ENCODE measurements at regions not wholly inside any gene's neighbourhood (a gene's known extent, or its start where the extent isn't known, plus 50 kb on each side); places are given as distances from the start of the nearest gene placed in this dataset.

- no peak for DNase-seq (ENCODE audit: low spot score in 2 of 2)
- 95% methylated on average over 4 of the region's 4 CpGs for WGBS
- H3K27me3 ChIP-seq = no peaks in the 10 kb centered on the region
- H3K36me3 ChIP-seq = no peaks in the 10 kb centered on the region
- no peak overlapping the region for H3K4me3 ChIP-seq
- H3K9me3 ChIP-seq = no peaks in the 10 kb centered on the region
- no peak overlapping the region for H3K27ac ChIP-seq
- TF ChIP-seq EP300 (IDR thresholded peaks at IDR 0.05) = no peak
- no peaks in the 10 kb centered on the region for H3K4me1 ChIP-seq
These were observed 213.3 kb downstream of the POSTN start for GRCh38 chr13:37385248-37385647.

GRCh38 chr13:37383856-37384370, 214.7 kb downstream of the POSTN start:
- no peaks in the 10 kb centered on the region for H3K27me3 ChIP-seq
- DNase-seq (ENCODE audit: low spot score in 2 of 2) = no peak
- H3K36me3 ChIP-seq = no peaks in the 10 kb centered on the region
- no peak overlapping the region for H3K27ac ChIP-seq
- H3K9me3 ChIP-seq = no peaks in the 10 kb centered on the region
- no peak overlapping the region for H3K4me3 ChIP-seq
- WGBS = 88% methylated on average over 2 of the region's 2 CpGs
- TF ChIP-seq POLR2AphosphoS5 (IDR thresholded peaks at IDR 0.05) (no peak), CTCF (IDR thresholded peaks at IDR 0.05) (no peak), POLR2A (IDR thresholded peaks at IDR 0.05) (no peak)
- no peaks in the 10 kb centered on the region for H3K4me1 ChIP-seq

GRCh38 chr13:37383046-37383445, 215.5 kb downstream of the POSTN start:
- 49% methylated on average over 2 of the region's 2 CpGs for WGBS
- H3K4me1 ChIP-seq = no peaks in the 10 kb centered on the region
- H3K27ac ChIP-seq = no peak overlapping the region
- TF ChIP-seq CTCF (IDR thresholded peaks at IDR 0.05) (no peak), EP300 (IDR thresholded peaks at IDR 0.05) (no peak), POLR2A (IDR thresholded peaks at IDR 0.05) (no peak), POLR2AphosphoS5 (IDR thresholded peaks at IDR 0.05) (no peak)
- no peaks in the 10 kb centered on the region for H3K36me3 ChIP-seq
- no peak for DNase-seq (ENCODE audit: low spot score in 2 of 2)
- no peaks in the 10 kb centered on the region for H3K9me3 ChIP-seq
- H3K4me3 ChIP-seq = no peak overlapping the region
- no peaks in the 10 kb centered on the region for H3K27me3 ChIP-seq

- H3K4me1 ChIP-seq = no peaks in the 10 kb centered on the region
- TF ChIP-seq EP300 (IDR thresholded peaks at IDR 0.05) (no peak), CTCF (IDR thresholded peaks at IDR 0.05) (no peak), POLR2A (IDR thresholded peaks at IDR 0.05) (no peak), POLR2AphosphoS5 (IDR thresholded peaks at IDR 0.05) (no peak)
- H3K36me3 ChIP-seq = no peaks in the 10 kb centered on the region
- no peak overlapping the region for H3K27ac ChIP-seq
- no peaks in the 10 kb centered on the region for H3K9me3 ChIP-seq
- H3K4me3 ChIP-seq = no peak overlapping the region
- no peak for DNase-seq (ENCODE audit: low spot score in 2 of 2)
- no peaks in the 10 kb centered on the region for H3K27me3 ChIP-seq
- WGBS = 53% methylated on average over 2 of the region's 2 CpGs
These were observed 216.4 kb downstream of the POSTN start for GRCh38 chr13:37382146-37382545.

GRCh38 chr13:37381502-37381901, 217.1 kb downstream of the POSTN start:
- H3K27me3 ChIP-seq = no peaks in the 10 kb centered on the region
- H3K4me1 ChIP-seq = no peaks in the 10 kb centered on the region
- H3K36me3 ChIP-seq = no peaks in the 10 kb centered on the region
- no peak for TF ChIP-seq EP300 (IDR thresholded peaks at IDR 0.05)
- no peak for TF ChIP-seq CTCF (IDR thresholded peaks at IDR 0.05)
- TF ChIP-seq POLR2A (IDR thresholded peaks at IDR 0.05) = no peak
- TF ChIP-seq POLR2AphosphoS5 (IDR thresholded peaks at IDR 0.05) = no peak
- H3K4me3 ChIP-seq = no peak overlapping the region
- WGBS = 66% methylated on average over 1 of the region's 1 CpG
- no peak for DNase-seq (ENCODE audit: low spot score in 2 of 2)
- no peaks in the 10 kb centered on the region for H3K9me3 ChIP-seq
- no peak overlapping the region for H3K27ac ChIP-seq

- Histone ChIP-seq H3K4me3 (no peak overlapping the region), H3K36me3 (no peaks in the 10 kb centered on the region), H3K4me1 (no peaks in the 10 kb centered on the region), H3K9me3 (no peaks in the 10 kb centered on the region), H3K27me3 (no peaks in the 10 kb centered on the region), H3K27ac (no peak overlapping the region)
- DNase-seq (ENCODE audit: low spot score in 2 of 2) = no peak
- no peak for TF ChIP-seq CTCF (IDR thresholded peaks at IDR 0.05)
- TF ChIP-seq POLR2AphosphoS5 (IDR thresholded peaks at IDR 0.05) = no peak
- TF ChIP-seq EP300 (IDR thresholded peaks at IDR 0.05) = no peak
- WGBS = 96% methylated on average over 4 of the region's 4 CpGs
These were observed 218.7 kb downstream of the POSTN start for GRCh38 chr13:37379841-37380240.
